ENCODE measurements at regions not wholly inside any gene's neighbourhood (a gene's known extent, or its start where the extent isn't known, plus 50 kb on each side); places are given as distances from the start of the nearest gene placed in this dataset.

- no peak overlapping the region for H3K27ac Mint-ChIP-seq
- H3K4me1 ChIP-seq (ENCODE audit: control insufficient read depth in 2 of 2, insufficient read depth in 2 of 2, low read length in 2 of 2) = no peaks in the 10 kb centered on the region
- WGBS (ENCODE audit: insufficient coverage) = 68% methylated on average over 14 of the region's 16 CpGs
Measured at GRCh38 chr17:74099442-74100340, 103.8 kb upstream of the RPL38 start.

More at GRCh38 chr17:74099442-74100340, 103.8 kb upstream of the RPL38 start:
- Mint-ChIP-seq H3K9me3 (ENCODE audit: insufficient read depth) (no peaks in the 10 kb centered on the region), H3K4me1 (no peaks in the 10 kb centered on the region), H3K27me3 (peaks cover 21% of the 10 kb centered on the region), H3K4me3 (no peak overlapping the region)
- no peak overlapping the region for H2AFZ ChIP-seq (ENCODE audit: insufficient read depth, low read depth, low read length, poor library complexity, severe bottlenecking)
- POLR2A ChIA-PET = no interaction called here
- no peak overlapping the region for H3K27ac ChIP-seq (ENCODE audit: low read length in 2 of 2)
- no peak overlapping the region for H3K4me3 ChIP-seq (ENCODE audit: control extremely low read depth in 1 of 5, extremely low read depth in 1 of 5, insufficient read depth in 1 of 5, low read depth in 2 of 5, low read length in 4 of 5)
- no peak overlapping the region for H3K4me2 ChIP-seq (replicated peaks; ENCODE audit: low read depth, low read length, poor library complexity, severe bottlenecking)
- no peaks in the 10 kb centered on the region for H3K36me3 ChIP-seq (replicated peaks in 1 of 2; ENCODE audit: control extremely low read depth in 1 of 2, control insufficient read depth in 1 of 2, extremely low read depth in 1 of 2, insufficient read depth in 2 of 2, low read length in 1 of 2)
- H4K20me1 ChIP-seq (ENCODE audit: control insufficient read depth, insufficient read depth, low read length, poor library complexity, severe bottlenecking) = no peaks in the 10 kb centered on the region
- no peaks in the 10 kb centered on the region for H3K79me2 ChIP-seq (ENCODE audit: control insufficient read depth, insufficient read depth, low read length)
- TF ChIP-seq CTCF (IDR thresholded peaks at IDR 0.05) (no peak), EZH2 (IDR thresholded peaks at IDR 0.05; ENCODE audit: borderline replicate concordance, insufficient read depth, low read depth, low read length, poor library complexity, severe bottlenecking) (no peak)
- no peaks in the 10 kb centered on the region for H3K9me3 ChIP-seq (ENCODE audit: control extremely low read depth in 1 of 3, control insufficient read depth in 2 of 3, insufficient read depth in 1 of 3, low read length in 2 of 3)
- no peak for DNase-seq
- H3K9ac ChIP-seq (ENCODE audit: low read length) = no peak overlapping the region
- CTCF ChIA-PET = no interaction called here
- peaks cover 0 to 6% (median 0%) of the 10 kb centered on the region in 4 experiments for H3K27me3 ChIP-seq (replicated peaks in 1 of 4; ENCODE audit: control extremely low read depth in 1 of 4, control insufficient read depth in 3 of 4, insufficient read depth in 4 of 4, low read length in 3 of 4)
- intact Hi-C loops (cut with micrococcal nuclease) = no loop called here
- ATAC-seq (ENCODE audit: low read depth) = no peak

All from B cell (primary cell).